Left lobe of liver (tissue), 2 donors: ENCODE measurements at regions not wholly inside any gene's neighbourhood (a gene's known extent, or its start where the extent isn't known, plus 50 kb on each side); places are given as distances from the start of the nearest gene placed in this dataset.
"Not testable (repeated sequence)": the region's sequence is repeated elsewhere in the genome, so short reads cannot be mapped to it uniquely, and the experiment has no call there.

Experiments used
- ATAC-seq: fragments of 200-7000 bp; cut with Tn5 transposase; one replicate; pipeline ENCODE4 v1.9.1; 2020; ENCODE audit warnings: mild to moderate bottlenecking, moderate library complexity
- DNase-seq: peaks from one replicate; pipeline ENCODE4 v3.0.0-alpha.2; 2020; ENCODE audit warnings: low spot score
- donor health status: DM: no; HTN: no; CAD: no; lungs with moderate emphysema.
- donor health status: DM: no; HTN: yes; CAD: no.

DNA sequence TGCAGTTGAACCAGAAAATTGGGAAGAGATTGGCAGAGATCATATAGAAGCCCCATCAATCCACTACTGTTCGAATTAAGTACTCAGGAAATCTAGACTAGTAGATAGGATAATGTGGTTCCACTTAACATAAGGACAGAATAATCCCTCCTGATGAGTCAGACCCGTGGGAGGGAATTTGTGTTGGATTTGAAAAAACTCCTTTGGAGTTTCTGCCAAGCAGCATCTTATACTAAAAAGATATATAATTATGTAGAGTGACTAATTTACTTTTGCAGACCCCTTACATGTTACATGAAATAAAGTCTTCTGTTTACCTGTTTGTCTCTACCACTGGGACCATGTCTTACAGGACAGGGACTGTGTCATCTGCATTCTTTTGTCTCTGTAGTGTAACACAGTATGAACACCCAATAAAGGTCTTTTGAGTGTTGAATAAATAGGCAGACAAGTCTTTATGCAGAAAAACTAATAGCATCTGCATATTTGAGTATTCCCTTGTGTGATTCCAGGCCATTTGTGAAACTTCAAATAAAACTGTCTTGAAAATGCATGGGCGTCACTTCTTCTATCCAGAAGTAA, 122.6 kb upstream of the DNAJC10 start:
- no peak for DNase-seq
- ATAC-seq, result no peak

DNA sequence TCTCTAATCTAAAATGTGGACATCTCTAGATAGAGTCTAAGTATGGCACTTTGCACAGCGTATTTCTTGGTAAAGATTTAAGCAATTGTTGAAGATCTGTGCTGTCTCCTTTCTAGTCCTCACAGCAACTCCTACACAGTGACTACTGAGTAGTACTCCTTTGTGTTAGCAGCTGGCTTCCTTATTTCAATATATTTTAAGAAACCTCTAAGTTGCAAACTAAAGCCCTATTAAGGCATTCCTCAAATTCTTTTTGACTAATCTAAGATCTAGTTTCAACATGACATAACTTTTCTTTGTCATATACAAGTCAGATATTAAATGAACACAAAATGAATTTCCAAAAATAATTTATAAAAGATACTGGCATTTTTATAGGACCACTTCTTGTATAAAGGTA, 121.8 kb upstream of the DNAJC10 start:
- DNase-seq, result no peak

DNA sequence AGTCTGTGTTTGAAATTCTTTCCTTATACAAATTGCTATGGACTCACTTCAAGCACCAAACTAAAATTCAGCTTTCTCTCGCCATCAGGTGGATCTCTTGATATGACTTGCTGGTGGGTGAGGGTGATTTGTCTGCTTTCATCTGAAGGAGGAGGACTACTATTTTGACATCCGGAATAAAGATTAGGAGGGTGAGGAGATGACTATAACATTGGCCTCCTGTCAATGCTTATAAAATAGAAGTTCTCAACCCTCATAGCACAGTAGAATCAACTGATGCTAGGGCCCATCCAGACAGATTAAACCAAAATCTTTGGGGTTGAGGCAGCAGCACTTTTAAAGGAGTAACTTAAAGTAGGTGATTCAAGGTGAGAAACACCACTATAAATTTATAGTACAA, 120.4 kb upstream of the DNAJC10 start:
- DNase-seq (no peak), ATAC-seq (no peak)

More for the DNA sequence above, 121.8 kb upstream of the DNAJC10 start:
- no peak for ATAC-seq

DNA sequence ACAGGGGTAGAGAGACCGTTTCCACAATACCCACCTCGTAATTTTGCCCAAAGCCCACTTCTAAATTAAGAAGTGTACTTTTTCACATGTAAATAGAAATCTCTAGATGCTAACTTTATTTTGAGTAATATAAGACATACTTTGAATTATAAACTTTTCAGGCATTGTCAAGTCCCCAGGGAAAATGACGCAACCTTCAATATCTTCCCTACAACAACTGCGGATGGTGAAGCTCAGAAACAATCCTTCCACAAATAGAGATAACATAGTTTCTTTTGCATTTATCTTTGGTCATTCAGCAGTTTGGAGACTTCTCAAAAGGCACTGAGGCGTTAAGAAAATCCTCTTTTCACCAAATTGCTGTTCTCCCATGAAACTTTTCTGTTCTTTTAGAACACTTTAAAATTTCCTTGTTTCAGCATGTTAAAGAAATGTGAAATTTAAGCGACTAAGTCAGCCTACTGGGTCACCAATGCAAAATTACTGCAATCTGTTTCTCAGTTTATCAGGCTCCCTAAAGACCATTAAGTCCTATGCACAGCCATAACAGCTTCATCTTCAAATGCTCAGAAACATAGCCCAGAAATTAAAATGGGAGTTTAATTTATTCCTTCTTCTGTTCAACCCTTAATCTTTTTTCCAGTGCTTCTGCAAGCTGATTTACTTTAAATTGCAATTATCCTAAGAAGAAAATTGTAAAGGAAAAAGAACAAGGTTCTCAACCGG, 118.3 kb upstream of the DNAJC10 start:
- ATAC-seq (no peak), DNase-seq (no peak)

DNA sequence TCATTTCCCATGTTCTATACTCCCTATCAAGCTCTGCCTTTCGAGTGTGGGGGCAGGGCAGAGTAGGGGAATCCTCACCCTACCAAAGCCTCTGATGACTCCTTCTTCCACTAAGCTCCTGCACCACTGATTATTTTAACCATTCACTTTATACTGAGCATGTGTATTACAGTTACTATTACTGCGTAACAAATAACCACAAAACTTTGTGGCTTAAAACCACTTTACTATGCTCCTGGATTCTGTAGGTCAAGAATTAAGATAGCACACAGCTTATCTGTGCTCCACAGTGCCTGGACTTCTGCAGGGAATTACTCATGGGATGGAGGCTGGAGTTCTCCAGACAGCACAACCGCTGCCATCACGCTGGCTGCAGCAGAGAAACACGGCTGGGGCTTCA, 117.4 kb upstream of the DNAJC10 start:
- DNase-seq (no peak), ATAC-seq (no peak)

DNA sequence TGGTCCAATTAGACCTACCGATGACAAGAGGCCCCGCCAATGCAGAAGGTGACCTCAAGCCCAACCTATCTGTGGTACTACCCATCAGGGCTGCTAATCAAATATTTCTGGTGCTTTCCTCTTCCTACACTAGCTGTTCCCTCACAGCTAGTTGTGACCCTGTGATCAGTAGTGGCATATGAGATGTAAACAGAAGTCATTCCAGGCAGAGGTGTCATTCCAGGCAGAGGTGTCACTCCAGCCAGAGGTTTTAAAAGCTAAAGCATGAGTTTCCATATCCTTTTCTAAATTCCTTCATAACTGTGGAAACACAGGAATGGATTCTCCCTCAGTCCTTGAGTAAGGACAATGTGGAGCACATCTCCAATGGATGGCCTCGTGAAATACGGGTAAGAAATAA, 110.9 kb upstream of the DNAJC10 start:
- ATAC-seq (no peak), DNase-seq (no peak)

DNA sequence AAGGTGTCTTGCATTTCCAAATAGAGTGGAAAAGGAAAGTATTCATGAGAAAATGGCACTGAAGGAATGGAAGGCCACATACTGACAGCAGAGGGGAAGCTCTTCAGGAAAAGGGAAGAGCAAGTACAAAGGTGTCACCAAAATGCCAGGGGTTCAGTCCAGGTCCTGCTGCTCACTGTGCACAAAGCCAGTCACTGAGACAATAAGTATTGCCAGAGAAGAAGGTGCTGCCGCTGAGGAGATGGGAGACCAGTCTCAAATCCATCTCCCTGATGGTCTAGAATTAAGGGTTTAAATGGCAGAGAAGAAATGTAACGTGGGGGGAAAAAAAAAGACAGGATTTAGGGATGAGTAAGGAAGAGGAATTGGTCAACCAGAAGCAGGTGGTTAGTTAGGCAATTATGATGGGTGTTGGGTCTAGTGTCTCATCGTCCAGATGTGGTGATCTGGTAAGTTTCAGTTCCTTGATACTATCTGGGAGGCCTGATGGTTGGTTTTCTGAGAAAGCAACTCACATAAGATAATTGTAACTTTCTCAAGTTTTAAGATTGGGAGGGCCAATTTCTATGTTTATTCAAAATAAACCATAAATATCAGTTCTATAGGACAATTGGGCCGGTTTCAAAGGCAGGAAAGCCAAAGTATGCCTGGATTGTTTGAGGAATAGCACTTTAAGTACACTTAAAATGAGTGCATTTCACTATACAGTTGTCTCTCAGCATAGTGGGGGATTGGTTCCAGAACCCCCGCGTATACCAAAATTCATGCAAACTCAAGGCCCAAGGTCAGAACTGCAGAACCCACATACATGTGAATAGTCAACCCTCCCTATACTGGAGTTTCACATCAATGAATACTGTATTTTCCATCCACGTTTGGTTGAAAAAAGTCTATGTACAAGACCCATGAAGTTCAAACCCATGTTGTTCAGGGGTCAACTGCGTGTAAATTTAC, 109.1 kb upstream of the DNAJC10 start:
- ATAC-seq (no peak), DNase-seq (no peak)

DNA sequence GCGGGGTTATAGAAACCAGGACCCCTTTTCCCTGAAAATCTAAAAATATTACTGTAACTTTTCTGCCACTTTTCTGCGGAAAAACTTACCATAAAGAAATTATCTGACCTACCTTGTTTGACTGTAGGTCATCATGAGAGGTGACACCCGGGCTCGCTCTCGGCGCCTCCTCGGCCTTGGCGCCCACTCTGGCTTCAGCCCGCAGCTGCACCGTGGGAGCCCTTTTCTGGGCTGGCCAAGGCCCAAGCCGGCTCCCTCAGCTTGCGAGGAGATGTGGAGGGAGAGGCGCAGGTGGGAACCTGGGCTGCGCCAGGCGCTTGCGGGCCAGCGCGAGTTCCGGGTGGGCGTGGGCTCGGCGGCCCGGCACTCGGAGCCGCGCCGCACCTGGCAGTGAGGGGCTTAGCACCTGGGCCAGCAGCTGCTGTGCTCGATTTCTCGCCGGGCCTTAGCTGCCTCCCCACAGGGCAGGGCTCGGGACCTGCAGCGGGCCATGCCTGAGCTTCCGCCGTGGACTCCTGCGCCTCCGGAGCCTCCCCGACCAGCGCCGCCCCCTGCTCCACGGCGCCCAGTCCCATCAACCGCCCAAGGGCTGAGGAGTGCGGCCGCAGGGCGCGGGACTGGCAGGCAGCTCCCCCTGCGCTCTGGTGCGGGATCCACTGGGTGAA, 107.7 kb upstream of the DNAJC10 start:
- no peak for ATAC-seq
- no peak for DNase-seq

DNA sequence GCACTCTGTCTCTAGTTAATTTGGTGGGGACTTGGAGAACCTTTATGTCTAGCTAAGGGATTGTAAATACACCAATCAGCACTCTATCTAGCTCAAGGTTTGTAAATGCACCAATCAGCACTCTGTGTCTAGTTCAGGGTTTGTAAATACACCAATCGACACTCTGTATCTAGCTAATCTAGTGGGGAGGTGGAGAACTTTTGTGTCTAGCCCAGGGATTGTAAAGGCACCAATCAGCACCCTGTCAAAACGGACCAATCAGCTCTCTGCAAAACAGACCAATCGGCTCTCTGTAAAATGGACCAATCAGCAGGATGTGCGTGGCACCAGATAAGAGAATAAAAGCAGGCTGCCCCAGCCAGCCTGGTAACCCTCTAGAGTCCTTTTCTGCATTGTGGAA, 107.1 kb upstream of the DNAJC10 start:
- not testable (repeated sequence) for DNase-seq, ATAC-seq

DNA sequence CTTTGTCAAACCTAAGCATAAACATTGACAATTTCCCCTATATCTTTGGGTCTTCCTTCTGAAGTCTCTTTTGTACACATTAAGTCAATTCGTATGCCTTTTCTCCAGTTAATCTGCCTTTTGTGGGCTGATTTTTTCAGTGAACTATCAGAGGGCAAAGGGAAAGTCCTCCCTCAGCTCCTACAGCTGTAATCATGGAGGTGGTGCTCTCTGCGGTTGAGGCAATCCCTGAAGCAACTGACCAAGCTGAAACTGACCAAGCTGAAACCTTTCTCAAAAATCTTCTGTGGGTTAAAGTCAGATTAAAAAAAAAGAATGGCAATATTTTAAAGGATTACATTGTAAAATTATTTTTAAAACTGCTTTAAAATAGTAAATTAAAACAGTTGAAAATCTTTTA, 105.8 kb upstream of the DNAJC10 start:
- DNase-seq (no peak), ATAC-seq (no peak)

DNA sequence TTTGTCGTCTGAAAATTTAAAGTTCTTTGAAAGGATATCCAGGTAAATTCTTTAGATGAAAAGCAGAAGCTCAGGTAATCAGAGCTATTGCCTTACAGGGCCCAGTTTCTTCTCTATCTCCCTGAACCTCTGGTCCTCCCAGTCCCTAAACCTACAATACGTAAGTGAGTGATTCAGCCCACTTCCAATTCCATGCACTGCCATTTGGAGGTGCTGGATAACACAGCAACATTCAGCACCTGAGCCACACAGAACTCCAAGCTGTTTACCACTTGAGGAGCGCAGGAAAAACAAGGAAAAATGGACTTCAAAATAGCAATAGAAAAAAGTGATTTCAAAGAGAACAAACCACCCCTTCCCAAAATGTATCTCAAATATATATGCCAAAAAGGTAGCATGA, 105.0 kb upstream of the DNAJC10 start:
- ATAC-seq (no peak), DNase-seq (no peak)

DNA sequence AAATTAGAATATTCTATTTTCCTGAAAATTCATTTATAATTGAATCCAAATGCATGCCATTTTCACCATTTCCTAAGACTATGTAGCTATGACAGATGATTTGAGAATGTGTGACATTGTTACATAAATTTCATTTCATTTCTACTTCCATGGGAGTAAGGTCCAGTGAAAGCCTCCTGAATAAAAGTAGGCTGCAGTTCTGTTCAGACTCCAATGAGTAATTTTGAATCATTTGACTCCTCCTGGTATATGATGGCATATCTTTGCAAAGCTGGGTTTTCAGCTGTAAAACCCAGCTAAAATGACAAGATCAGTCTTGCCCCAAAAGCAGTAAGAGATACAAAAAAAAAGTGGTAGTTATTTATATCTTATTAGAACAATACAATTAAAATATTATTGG, 101.0 kb upstream of the DNAJC10 start:
- DNase-seq (no peak), ATAC-seq (no peak)

DNA sequence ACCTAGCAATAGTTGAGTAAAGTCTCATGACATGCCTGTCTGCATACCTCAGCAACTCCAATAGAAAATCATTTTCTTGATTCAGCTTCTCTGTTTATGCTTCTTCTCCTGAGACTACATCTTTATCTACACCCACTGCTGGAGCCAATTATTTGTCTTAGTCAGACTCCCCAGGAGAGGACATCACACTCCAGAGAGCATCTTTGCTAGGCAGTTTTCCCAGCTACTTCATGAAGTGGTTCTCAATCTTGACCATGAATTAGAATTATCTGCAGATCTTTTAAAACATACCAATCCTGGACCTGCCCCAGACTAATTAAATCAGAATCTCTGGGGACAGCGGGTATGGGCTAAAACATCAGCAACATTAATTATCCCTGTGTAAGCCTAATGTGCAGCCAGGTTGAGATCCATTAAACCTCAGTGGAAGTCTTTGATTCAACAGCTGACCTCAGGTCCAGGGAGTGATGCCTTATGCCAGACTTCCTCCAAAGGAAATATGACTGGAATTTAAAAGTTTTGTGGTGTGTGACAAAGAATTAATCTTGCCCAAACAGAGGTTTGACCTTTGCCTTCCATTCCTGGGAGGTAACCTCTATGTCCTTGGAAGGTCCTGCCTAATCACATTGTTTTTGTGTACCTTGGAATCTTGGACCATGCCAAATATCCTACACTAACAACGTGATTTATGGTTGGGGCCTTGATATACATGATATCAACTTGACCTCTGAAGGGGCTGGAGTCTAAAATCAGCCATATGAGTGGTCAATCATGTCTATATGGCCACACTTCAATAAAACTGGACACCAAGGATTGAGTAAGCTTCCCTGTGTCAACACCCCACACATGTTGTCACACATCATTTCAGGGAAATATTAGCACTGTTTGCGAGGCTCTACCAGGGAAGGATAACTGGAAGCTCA, 99.3 kb upstream of the DNAJC10 start:
- no peak for DNase-seq

DNA sequence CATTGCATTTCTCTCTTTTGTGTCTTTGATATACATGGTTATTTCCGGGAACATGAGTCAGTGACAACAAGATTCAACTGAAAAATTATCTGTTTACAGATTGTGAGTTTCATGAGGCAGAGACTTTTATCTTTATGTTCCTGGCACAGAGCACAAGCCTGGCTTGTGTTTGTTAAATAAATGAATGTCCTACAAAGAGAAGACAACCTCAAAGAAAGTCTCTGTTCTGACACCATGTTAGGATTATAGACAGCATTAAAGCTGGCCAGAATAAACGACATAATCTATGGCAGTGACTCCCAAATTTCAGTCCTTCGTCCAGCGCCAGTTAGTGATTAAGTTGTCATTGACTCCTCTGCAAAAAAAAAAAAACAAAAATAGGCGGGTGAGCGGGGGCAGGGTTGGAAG, 97.4 kb upstream of the DNAJC10 start:
- DNase-seq (no peak), ATAC-seq (no peak)

More for the DNA sequence above, 99.3 kb upstream of the DNAJC10 start:
- no peak for ATAC-seq

DNA sequence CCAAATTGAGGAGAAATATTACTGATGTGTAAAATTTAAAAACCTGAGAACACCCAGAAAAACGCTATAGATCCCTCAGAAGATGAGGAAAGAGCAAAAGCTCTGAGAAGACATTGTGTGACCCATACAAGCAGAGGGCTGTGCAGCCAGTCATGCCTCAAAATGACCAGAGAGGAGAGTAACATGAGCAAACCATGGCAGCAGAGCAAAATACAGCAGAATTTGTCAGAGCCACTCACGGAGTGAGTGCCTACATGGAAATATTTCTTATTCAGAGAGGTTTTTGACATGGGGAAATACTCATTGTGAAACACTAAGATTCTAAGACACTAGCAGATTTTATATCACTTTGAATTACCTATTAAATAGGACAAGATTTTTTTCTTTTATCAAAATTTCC, 96.8 kb upstream of the DNAJC10 start:
- DNase-seq, result no peak
- no peak for ATAC-seq

DNA sequence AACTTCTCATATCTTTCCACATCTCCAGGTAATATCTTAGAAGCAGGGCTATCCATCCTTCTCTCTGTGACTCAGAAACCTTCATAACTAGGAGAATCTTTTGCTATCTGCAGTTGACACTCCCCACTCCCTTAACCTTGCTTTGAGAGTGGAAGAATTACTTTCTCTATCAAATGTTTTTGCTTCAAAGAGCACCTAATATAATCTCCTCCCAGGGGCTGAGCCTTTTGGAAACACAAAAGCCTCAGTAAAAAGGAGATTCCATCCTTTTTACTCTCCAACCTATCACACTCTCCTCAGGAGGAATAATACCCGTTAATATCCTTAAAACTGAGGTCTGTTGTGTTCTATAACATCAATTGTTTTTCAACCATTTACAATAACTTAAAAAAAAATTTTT, 94.9 kb upstream of the DNAJC10 start:
- no peak for ATAC-seq
- DNase-seq, result no peak

DNA sequence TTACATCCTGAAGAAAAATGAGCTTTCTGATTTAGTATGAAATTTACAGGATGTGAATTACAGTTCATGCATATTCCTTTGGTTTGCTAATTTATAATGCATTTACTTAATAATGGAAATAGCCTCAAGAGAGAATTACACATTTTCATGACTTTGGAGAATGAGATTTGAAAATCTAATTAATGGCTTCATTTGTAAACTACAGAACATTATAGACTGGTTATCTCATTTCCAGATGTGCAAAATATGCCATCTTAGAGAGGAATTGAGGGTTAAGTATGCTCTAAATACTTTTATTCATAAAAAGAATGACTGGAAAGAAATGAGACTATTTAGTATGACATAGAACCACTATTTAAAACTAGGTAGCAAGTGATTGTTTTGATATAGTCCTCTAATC, 94.2 kb upstream of the DNAJC10 start:
- no peak for DNase-seq
- no peak for ATAC-seq

DNA sequence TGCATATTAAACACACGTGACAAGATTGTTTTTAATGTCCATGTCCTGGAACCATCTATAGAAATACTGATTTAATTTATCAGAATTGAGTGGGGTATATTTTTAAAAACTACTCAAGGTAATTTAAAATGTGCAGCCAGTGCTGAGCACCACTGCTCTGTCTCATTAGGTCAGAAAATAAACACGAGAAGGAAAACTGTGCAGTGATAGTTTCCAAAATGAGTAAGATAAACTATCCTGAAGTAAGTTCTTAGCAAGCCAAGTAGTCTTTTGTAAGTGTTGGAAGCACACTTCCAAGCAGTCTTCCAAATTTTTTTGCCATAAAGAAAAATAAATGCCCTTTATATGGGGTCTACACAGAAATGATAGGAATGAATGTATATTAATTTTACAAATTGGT, 93.8 kb upstream of the DNAJC10 start:
- DNase-seq (no peak), ATAC-seq (no peak)

DNA sequence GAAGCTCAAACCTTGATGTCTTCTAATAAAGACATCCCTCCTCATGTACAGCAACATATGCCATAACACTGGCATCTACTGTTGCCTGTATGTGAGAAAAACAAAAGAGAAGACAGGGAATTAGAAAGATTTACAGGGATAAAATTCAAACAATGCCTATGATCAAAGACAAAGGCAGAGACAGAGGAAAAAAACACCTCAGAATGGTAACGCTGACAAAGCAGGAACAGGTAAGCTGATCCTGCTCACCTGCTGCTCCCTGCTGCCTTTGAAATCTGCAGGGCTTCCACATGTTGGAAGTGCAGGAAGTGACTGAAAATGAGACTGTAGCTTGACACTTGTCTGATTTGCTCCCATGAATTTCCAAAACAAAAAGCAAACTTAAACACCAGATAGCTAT, 90.2 kb upstream of the DNAJC10 start:
- DNase-seq (no peak), ATAC-seq (no peak)

DNA sequence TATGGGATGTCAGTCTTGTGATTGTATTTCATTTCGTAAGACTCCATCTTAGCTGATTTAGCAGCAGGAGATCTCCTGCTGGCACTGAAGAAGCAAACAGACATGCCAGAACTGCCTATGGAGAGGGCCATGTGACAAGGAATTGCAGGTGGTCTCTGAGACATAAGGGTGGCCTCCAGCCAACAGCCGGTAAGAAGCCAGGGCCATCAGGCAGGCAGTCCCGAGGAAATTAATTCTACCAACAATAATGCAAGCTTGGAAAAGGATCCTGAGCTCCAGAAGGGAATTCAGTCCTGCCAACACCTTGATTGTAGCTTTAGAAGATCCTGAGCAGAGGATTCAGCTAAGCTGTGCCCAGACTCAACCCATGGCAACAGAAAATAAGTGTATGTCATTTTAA, 87.1 kb upstream of the DNAJC10 start:
- DNase-seq (no peak), ATAC-seq (no peak)
